ENCODE measurements at regions not wholly inside any gene's neighbourhood (a gene's known extent, or its start where the extent isn't known, plus 50 kb on each side); places are given as distances from the start of the nearest gene placed in this dataset.

DNA sequence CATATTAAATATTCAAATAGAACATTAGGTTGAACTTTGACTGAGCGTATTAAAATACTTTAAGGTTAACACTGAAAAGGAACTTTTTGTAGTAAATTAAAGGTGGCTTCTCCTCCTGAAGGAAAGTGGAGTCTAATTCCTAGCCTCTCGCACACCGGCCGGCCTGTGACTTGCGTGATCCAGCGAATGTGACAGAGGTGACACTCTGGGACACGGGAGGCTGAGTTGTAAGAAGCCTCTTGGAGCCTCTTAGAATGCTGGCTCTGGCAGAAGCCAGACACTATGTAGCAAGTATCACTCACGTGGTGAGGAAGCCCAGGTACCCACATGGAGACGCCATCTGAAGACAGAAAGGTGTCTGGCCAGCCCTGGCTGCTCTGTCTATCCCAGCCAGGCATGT lies 64.9 kb upstream of the NSMCE3 start:
- TF ChIP-seq, protein P1, sequence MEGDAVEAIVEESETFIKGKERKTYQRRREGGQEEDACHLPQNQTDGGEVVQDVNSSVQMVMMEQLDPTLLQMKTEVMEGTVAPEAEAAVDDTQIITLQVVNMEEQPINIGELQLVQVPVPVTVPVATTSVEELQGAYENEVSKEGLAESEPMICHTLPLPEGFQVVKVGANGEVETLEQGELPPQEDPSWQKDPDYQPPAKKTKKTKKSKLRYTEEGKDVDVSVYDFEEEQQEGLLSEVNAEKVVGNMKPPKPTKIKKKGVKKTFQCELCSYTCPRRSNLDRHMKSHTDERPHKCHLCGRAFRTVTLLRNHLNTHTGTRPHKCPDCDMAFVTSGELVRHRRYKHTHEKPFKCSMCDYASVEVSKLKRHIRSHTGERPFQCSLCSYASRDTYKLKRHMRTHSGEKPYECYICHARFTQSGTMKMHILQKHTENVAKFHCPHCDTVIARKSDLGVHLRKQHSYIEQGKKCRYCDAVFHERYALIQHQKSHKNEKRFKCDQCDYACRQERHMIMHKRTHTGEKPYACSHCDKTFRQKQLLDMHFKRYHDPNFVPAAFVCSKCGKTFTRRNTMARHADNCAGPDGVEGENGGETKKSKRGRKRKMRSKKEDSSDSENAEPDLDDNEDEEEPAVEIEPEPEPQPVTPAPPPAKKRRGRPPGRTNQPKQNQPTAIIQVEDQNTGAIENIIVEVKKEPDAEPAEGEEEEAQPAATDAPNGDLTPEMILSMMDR (IDR thresholded peaks at IDR 0.05; ENCODE audit: poor library complexity): no peak
- TF ChIP-seq EZH2 (IDR thresholded peaks at IDR 0.05; ENCODE audit: borderline replicate concordance): no peak
